GM21390 (cell line): ENCODE measurements at regions not wholly inside any gene's neighbourhood (a gene's known extent, or its start where the extent isn't known, plus 50 kb on each side); places are given as distances from the start of the nearest gene placed in this dataset.

Experiments used
- ATAC-seq: cut with Tn5 transposase; IDR thresholded peaks from one replicate; pipeline ENCODE4 v1.9.1; 2021; ENCODE audit not compliant: unreplicated experiment

DNA sequence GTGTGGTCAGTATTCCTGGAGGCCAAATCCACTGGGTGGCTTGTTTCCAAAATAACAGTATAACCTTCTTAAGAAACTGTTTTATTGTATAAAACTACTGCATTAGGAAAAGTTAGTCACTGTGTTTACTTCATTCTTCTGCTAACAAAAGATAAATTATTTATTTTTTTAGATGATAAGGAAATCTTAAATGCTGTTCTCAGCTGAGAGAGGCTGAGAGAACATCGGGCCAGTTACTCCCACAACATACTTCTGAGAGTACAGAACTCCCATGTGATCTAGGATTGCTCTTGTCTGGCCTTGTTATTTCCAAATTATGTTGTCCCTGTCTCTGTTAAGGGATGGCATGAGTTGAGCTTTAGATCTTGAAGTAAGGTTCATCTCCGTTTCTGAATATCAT, 96.7 kb upstream of the CXADR start:
- ATAC-seq = no peak

DNA sequence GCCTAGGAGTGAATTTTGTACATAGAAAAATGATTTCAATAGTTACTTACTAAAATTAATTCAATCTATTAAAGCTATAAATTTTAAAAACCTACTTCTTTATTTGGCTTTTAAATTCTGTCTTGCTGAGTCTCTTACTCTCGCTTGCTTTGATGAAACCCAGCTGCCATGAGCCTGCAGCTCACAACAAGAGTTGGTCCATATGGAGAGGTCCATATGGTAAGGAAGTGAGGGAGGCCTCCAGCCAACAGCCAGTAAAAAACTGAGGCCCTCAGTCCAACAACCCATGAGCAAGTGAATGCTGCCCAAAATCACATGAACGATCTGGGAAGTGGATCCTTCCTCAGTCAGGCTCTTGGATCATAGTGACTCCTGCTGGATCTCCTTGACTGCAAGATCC, 89.9 kb upstream of the CXADR start:
- ATAC-seq = no peak

DNA sequence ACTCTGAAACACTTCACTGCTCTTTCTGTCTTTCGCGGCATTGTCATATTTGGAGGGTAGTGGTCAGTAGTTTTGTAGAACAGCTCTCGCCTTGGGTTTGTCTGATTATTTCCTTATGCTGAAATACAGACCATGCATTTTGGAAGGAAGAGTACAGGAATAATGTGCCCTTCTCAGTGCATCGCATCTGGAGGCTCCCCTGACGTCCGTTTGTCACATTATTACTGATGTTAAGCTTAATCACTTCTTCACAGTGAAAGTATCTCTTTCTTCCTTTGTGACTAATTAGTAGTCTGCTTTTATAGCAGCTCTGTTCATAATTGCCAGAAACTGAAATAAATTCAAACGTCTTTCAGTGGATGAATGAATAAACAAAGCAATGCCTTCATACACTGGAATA, 85.7 kb upstream of the CXADR start:
- no peak for ATAC-seq

DNA sequence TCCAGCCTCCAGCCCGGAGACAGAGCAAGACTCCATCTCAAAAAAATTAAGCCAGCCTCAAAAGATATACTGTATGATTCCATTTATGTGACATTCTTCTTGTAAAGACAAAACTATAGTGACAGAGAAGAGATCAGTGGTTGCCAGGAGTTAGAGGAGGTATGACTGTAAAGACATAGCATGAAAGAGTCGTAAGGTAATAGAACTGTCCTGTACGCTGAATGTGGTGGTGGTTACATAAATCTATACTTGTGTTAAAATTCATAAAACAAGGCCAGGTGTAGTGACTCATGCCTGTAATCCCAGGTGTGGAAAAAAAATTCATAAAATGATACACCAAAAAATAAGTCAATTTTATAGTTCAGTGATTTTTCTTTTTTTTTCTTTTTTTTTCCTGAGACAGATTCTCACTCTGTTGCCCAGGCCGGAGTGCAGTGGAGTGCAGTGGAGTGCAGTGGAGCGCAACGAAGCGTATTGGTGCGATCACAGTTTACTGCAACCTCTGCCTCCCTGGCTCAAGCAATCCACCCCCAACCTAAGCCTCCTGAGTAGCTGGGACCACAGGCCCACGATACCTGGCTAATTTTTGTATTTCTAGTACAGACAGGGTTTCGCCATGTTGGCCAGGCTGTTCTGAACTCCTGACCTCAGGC, 84.9 kb upstream of the CXADR start:
- peak; percentile 96 for ATAC-seq

DNA sequence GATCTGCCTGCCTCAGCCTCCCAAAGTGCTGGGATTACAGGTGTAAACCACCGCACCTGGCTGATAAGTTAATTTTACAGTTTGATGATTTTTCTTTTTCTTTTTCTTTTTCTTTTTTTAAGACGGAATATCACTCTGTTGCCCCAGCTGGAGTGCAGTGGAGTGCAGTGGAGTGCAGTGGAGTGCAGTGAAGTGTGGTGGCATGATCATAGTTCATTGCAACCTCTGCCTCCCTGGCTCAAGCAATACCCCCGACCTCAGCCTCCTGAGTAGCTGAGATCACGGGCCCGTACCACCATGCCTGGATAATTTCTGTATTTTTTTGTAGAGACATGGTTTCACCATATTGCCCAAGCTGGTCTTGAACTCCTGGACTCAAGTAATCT, 84.4 kb upstream of the CXADR start:
- peak; percentile 76 for ATAC-seq

DNA sequence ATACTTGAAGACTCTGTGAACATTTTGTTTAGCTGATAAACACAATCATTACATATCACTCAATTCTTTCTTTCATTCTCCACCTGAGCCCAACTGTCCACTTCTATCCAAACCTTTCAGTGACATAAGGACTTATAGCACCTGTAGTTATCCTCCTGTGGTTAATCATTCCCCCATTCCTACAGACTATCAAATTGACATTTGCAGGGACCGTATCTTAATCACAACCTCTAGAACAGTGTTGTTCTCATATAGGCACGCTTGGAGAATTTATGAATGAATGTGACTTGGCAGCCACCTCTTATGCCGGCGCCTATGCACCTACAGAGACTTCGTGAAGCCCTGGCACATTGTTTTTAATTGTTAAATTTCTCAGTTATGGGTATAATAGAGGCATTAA, 83.9 kb upstream of the CXADR start:
- no peak for ATAC-seq

DNA sequence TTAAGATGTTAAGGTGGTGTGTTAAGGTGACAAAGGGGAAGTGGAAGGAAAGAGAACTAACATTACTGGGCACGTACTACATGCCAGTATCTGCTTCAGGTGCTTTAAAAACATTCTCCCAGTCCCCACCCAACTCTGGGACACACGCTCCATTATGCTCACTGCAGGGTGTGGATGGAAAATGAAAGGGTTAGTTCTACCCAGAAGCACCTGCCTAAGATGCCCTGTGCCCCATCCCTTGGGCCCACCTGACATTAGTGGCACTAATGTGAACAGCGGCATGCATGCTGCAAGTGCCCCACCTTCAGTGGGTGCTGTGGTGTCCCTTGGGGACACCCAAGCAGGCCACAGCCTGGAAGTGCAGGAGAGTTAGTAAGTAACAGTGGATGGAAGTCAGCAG, 82.9 kb upstream of the CXADR start:
- no peak for ATAC-seq

DNA sequence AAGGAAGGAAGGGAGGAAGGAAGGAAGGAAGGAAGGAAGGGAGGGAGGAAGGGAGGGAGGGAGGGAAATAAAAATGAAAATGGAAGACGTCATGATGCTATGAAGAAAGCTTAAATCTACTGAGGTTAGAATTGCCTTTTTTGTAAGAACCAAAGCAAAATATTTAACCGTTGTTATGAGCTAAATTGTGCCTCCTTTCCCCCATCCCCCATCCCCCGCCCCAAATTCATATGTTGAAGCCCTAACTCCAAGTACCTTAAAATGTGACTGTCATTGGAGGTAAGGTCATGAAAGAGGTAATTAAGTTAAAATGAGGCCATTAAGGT, 80.1 kb upstream of the CXADR start:
- no peak for ATAC-seq

DNA sequence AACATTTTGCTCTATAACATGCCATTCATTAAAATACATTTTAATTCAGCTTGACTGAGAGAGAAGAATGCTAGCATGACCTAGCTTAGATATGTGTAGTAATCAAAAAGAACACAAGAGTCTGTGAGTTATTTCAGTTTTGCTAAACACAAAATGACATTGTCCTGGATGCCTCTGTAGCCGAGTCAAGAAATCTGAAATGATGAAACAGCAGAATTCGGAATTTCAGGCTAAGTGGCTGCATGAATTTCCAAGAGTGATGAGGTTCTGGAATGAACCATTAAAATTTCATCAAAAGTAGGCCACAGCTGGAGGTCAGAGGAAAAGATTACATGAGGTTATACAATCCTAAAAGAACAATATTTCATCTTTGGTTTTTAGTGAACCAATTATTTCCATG, 79.1 kb upstream of the CXADR start:
- no peak for ATAC-seq

DNA sequence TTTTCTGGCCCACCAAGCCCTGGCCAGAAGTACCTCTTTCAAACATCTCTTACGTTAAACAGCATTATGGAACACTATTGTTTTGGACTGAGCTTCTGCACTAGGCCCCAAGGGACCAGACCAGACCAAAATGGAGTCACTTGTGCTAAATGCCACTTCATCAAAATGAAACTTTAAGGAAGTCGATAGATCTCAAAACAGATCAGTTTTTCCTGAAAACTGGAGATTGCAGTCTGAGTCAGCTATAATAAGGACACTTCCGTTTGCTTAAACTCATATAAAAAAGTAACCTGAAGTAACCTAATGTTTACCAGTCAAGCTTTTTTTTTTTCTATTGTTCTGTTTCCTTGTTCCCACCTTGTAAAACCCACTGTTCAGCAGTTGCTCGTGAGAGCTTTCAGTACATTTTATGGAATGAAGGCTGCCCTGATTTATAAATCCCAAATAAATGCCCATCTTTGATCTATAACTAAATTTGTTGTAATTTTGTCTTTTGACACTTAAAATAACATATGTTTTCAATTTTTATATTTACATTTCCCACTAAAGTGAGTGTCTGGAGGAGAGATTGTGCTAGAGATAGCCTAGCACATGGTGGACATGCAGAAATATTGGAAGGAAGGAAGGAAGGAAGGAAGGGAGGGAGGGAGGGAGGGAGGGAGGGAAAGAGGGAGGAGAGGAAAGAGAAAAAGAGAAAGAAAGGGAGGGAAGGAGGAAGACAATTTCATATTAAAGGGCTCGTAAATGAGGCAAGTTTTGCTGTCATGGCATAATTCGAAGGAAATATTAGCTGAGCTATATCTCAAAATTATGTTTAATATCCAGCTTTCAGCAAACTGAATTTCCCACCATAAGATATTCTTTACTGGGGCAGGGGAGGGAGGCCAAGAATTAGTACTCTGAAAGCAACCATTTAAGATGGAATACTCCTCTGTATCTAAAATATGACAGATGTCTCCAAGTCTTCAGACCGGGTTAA, 77.0 kb upstream of the CXADR start:
- no peak for ATAC-seq

DNA sequence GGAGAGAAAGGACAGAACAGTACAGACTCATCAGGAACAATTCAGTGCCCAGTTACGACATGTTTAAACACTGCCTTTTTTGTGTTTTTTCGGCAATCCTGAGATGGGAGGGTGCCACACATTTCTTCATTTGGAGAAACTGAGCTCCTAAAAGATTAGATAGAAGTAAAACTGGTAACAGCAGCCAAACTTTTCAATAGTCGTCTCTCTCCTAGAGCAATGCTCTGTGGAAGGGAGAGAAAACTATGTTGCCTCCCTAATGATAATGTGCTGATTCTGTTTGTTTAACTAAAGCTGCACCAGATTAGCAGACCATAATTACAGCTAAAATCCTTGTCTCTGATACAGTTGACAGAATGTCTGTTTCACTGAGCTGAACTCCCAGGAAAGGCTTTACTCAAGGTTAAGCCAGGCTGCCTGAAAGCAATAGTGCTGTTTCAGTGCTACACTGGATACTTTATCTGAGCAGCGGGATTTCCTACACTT, 76.2 kb upstream of the CXADR start:
- no peak for ATAC-seq

DNA sequence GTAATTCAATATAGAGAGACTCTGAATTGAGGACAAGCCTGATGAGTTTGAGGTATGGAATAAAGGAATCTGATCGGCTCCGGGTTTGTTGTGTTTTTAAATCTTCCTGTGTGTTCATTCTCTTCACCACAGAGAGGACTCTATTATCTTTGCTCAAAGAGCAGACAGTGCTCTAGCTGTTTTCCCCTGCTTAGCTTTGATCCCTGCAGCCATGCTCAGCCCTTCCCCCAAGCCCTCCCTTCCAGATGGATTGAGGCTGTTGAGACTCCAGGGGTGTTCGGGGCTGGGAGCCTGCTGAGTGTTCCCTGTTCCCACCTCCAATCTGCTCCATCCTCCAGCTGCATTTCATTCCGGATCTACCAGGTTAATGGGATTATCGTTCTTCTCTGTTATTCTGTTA, 74.2 kb upstream of the CXADR start:
- no peak for ATAC-seq

DNA sequence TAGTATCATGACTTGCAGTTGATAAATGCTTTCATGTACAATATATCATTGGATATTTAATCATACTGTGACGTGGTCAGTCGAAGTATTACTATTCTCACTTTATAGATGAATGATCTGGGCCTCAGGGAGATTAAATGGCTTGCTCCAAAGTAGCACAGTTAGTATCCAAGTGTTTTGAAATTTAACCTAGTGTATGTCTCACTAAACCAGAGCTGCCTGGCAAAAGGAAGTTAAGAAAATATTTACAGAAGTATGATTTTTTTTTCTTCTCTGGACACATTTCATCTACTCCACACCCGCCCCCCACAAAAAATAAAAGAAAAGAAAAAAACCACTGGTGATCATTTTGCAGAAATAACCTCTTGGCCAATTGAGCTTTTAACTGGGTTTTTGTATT, 71.9 kb upstream of the CXADR start:
- no peak for ATAC-seq

DNA sequence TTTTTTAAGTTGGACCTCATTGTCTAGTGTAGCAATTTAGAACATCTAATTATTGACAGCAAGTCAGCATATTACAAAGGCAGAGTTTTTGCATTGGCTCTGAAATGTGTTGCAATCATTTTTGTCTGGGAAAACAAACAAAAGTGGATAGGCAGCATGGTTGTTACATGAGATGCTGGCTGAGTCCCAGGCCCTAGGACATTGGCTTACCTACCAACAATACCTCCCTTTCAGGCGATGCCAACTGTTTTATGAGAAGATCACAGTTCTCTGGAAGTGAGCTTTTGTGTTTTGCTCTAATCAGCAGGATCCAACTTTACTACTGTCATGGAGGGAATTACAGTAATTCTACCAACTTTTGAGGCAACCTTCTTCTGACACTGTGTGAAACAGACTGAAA, 71.5 kb upstream of the CXADR start:
- no peak for ATAC-seq

DNA sequence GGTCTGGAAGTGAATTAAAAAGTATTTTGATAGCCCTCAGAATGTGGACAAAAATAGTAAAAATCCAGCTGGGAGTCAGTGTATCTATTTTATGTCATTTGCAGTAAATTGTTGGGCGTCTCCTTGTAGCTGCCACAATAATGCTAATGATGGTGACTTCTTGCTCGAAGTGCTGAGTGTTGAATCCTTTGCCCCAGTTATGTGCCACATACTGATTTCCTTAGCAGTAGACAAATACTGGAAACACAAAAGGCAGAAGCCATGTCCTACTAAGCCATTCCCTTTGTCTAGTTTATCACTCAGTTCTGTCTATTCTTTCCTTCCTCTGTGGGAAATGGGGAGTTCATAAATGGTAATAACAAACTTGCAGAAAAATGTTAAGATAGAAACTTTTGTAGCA, 70.7 kb upstream of the CXADR start:
- ATAC-seq = no peak

DNA sequence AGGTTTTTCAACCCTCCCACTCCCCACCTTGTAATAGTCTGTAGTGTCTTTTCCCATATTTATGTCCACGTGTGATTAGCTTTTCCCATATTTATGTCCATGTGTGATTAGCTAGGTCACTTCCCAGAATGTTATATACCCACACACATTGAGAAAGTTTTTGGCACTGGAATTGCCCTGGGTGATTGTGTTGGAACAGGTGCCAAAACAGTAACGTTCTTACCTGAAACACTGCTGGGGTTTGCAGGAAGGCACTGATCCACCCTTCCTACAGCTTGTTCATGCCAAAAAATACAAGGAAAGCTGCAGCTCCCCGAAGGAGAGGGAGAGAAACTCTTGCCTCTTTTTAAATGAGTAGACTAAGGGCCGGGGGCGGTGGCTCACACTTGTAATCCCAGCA, 68.0 kb upstream of the CXADR start:
- no peak for ATAC-seq

DNA sequence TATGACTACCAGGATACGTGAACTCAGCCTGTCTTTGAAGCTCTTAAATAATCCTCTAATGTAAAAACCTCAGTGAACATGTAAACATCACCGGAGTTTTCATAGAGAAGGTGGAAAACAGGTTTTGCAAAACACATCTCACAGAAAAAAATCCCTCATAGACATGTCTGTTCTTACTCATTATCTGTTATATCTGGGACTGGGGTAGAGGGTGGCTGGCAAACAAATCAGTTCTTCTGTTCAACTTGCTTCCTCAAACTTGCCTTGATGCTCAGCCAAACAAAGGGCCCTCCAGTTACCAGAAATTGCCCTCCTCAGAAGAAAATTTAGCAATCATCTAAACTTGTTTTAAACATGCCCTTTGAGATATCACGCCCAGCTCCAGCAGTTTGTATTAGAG, 66.1 kb upstream of the CXADR start:
- ATAC-seq = no peak

DNA sequence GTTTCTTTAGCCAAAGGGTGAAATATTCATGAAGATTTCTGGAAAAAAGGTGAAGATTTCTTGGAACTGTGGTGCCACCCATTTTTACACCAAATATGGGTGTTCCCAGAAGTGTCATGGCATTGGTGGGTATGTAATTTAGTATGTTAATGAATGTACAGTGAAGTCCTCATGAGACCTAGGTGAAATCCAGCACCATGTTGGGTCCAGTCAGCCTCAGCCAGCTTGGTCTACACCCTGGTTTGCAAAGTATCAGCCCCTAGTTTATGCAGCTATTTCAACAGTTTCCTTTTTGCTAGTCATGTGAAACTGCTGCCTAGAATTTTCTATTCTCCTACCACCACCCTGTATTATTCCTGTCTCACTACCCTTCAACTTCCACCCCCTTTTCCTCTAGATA, 63.1 kb upstream of the CXADR start:
- no peak for ATAC-seq

DNA sequence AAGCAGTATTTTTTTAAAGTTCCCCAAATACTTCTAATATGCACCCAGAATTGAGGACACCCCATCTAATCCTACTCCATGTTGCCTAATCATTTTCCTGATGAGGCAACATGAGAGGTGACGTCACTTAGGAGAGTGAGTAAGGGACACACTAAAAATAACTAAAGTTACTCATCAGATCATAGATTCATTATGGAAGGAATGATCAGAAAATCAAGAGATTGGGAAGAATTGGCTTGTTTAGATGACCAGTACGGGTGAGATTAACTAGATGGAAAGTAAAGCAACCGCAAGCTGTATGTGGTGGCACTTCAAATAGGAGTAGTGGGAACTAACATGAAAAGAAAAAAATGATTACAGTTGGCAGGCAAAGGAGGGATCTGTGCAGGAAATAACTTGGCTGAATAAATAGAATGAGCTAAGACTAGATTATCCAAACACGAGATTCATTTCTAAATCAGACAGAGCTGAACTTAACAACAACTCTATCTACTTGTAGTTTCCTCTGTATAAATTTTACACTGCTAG, 61.4 kb upstream of the CXADR start:
- ATAC-seq = no peak

DNA sequence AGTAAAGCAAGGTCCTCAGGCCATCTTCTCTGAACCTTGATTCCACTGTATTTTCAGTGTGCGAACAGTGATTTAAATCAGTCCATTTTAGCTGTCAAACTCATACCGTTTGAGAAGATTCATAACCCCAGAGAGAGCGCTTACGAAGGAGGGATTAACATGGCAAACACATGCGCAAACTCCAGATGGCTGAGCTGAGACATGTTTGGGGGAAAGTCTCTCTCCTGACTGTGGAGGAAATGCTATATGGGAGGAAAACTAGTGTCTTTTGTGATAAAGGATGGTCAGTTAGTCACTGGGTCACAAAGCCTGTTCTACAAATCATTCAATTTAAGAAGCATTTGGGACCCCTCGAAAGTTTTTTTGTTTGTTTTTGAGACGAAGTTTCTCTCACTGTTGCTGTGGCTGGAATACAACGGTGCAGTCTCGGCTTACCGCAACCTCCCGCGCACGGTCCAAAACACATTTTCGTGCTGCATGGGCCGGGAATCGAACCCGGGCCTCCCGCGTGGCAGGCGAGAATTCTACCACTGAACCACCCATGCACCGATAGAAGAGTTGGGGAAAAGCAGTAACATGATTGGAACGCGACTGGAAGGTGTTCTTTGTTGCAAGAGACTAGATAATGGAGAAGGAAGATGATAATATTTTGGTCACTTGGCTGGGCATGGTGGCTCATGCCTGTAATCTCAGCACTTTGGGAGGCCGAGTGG, 58.4 kb upstream of the CXADR start:
- ATAC-seq = peak; percentile 69

DNA sequence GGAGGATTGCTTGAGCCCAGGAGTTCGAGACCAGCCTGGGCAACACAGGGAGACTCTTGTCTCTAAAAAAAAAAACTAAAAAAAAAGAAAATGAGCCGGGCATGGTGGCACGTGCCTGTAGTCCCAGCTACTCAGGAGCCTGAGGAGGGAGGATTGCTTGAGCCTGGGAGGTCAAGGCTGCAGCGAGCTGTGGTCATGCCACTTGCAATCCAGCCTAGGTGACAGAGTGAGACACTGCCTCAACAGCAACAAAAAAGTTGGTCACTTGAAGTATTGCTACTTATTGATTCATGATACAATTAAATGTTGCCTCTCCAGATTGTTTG, 57.9 kb upstream of the CXADR start:
- no peak for ATAC-seq

DNA sequence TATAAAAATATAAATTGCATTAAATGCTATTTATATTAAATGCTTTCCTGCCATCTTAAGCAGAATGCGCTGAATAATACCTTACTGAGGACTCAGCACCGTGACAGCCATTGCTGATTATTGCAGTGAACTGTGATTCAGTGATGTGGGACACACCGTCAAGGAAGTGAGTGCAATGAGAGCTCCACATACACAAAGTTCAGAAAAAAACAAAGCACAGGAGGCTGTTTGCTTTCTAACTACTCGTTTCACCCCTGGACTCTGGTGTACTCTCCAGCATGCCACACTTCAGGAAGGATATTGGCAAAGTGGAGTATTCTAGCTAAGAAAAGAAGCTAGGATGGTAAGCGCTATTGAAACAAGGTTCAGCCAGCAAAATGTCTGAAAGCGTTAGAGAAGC, 57.4 kb upstream of the CXADR start:
- ATAC-seq = no peak
